ENCODE measurements at regions not wholly inside any gene's neighbourhood (a gene's known extent, or its start where the extent isn't known, plus 50 kb on each side); places are given as distances from the start of the nearest gene placed in this dataset.

- DNase-seq (ENCODE audit: low read depth), result no peak
- H3K4me3 ChIP-seq (ENCODE audit: low read depth, low read length), result no peak overlapping the region
- no peak for TF ChIP-seq CTCF (IDR thresholded peaks at IDR 0.05; ENCODE audit: low read depth, low read length, missing control alignments)
Measured at GRCh38 chr4:96497621-96498020, 657.7 kb downstream of the PDHA2 start.

- H3K4me3 ChIP-seq (ENCODE audit: low read depth, low read length), result no peak overlapping the region
- no peak for TF ChIP-seq CTCF (IDR thresholded peaks at IDR 0.05; ENCODE audit: low read depth, low read length, missing control alignments)
- DNase-seq (ENCODE audit: low read depth), result no peak
Measured at GRCh38 chr4:96504386-96504785, 664.5 kb downstream of the PDHA2 start.

- TF ChIP-seq CTCF (IDR thresholded peaks at IDR 0.05; ENCODE audit: low read depth, low read length, missing control alignments), result no peak
- H3K4me3 ChIP-seq (ENCODE audit: low read depth, low read length), result no peak overlapping the region
- no peak for DNase-seq (ENCODE audit: low read depth)
Measured at GRCh38 chr4:96509039-96509741, 669.3 kb downstream of the PDHA2 start.

GRCh38 chr4:96519291-96519690 is 679.4 kb downstream of the PDHA2 start:
- no peak overlapping the region for H3K4me3 ChIP-seq (ENCODE audit: low read depth, low read length)
- TF ChIP-seq CTCF (IDR thresholded peaks at IDR 0.05; ENCODE audit: low read depth, low read length, missing control alignments), result no peak
- DNase-seq (ENCODE audit: low read depth), result no peak

GRCh38 chr4:96521046-96521536 is 681.2 kb downstream of the PDHA2 start:
- H3K4me3 ChIP-seq (ENCODE audit: low read depth, low read length), result no peak overlapping the region
- TF ChIP-seq CTCF (IDR thresholded peaks at IDR 0.05; ENCODE audit: low read depth, low read length, missing control alignments), result no peak
- no peak for DNase-seq (ENCODE audit: low read depth)

- H3K4me3 ChIP-seq (ENCODE audit: low read depth, low read length), result no peak overlapping the region
- no peak for DNase-seq (ENCODE audit: low read depth)
- no peak for TF ChIP-seq CTCF (IDR thresholded peaks at IDR 0.05; ENCODE audit: low read depth, low read length, missing control alignments)
Measured at GRCh38 chr4:96523611-96524010, 683.7 kb downstream of the PDHA2 start.

- DNase-seq (ENCODE audit: low read depth), result no peak
- TF ChIP-seq CTCF (IDR thresholded peaks at IDR 0.05; ENCODE audit: low read depth, low read length, missing control alignments), result no peak
Measured at GRCh38 chr4:96524311-96524875, 684.5 kb downstream of the PDHA2 start.

More at GRCh38 chr4:96524311-96524875, 684.5 kb downstream of the PDHA2 start:
- no peak overlapping the region for H3K4me3 ChIP-seq (ENCODE audit: low read depth, low read length)

All from GM12864 (cell line).